A549 (cell line): ENCODE measurements at regions not wholly inside any gene's neighbourhood (a gene's known extent, or its start where the extent isn't known, plus 50 kb on each side); places are given as distances from the start of the nearest gene placed in this dataset.

Source experiments
- CBX8 ChIP-seq: fragments of 200-600 bp; sonication (generic); IDR thresholded peaks from 2 replicates; pipeline ENCODE4 v1.6.1; 2016
- EP300 ChIP-seq, 2 experiments: fragments of >200 bp; sonication (Bioruptor Twin); formaldehyde crosslinking; IDR thresholded peaks; 2 replicates in 1 of 2; 3 replicates in 1 of 2; pipeline ENCODE4 v1.6.1; 2016 to 2017
- ESRRA ChIP-seq: fragments of 150-350 bp; IDR thresholded peaks from 2 replicates; pipeline ENCODE4 v1.6.1; 2014; ENCODE audit warnings: mild to moderate bottlenecking, low read length, borderline replicate concordance
- KDM5A ChIP-seq: fragments of 200-600 bp; sonication (generic); IDR thresholded peaks from 2 replicates; pipeline ENCODE4 v1.6.1; 2016; ENCODE audit warnings: antibody characterized with exemption, mild to moderate bottlenecking
- REST ChIP-seq: fragments of 200-600 bp; sonication (generic); IDR thresholded peaks from 2 replicates; pipeline ENCODE4 v1.6.1; 2016; ENCODE audit warnings: antibody characterized with exemption, mild to moderate bottlenecking, moderate library complexity
- RFX5 ChIP-seq: fragments of 450-650 bp; IDR thresholded peaks from 2 replicates; pipeline ENCODE4 v1.7.1; 2014; ENCODE audit warnings: antibody characterized with exemption, mild to moderate bottlenecking, moderate library complexity
- SMC3 ChIP-seq: fragments of >200 bp; sonication (Bioruptor Twin); formaldehyde crosslinking; IDR thresholded peaks from 3 replicates; pipeline ENCODE4 v1.6.1; 2018; ENCODE audit warnings: inconsistent platforms
- ZFP36 ChIP-seq: fragments of 450-650 bp; IDR thresholded peaks from 2 replicates; pipeline ENCODE4 v1.6.1; 2014; ENCODE audit warnings: borderline replicate concordance; ENCODE audit not compliant: partially characterized antibody
- TF ChIP-seq, protein P1 (sequence below): fragments of >200 bp; sonication (Bioruptor Twin); formaldehyde crosslinking; IDR thresholded peaks from 3 replicates; pipeline ENCODE4 v1.5.1; 2016

GRCh38 chr7:49014870-49015269 lies 90.5 kb downstream of the CDC14C start:
- TF ChIP-seq, protein P1, sequence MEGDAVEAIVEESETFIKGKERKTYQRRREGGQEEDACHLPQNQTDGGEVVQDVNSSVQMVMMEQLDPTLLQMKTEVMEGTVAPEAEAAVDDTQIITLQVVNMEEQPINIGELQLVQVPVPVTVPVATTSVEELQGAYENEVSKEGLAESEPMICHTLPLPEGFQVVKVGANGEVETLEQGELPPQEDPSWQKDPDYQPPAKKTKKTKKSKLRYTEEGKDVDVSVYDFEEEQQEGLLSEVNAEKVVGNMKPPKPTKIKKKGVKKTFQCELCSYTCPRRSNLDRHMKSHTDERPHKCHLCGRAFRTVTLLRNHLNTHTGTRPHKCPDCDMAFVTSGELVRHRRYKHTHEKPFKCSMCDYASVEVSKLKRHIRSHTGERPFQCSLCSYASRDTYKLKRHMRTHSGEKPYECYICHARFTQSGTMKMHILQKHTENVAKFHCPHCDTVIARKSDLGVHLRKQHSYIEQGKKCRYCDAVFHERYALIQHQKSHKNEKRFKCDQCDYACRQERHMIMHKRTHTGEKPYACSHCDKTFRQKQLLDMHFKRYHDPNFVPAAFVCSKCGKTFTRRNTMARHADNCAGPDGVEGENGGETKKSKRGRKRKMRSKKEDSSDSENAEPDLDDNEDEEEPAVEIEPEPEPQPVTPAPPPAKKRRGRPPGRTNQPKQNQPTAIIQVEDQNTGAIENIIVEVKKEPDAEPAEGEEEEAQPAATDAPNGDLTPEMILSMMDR = no peak
- TF ChIP-seq ESRRA (no peak), KDM5A (no peak), RFX5 (no peak), CBX8 (no peak), SMC3 (no peak), ZFP36 (no peak), REST (no peak), EP300 (IDR thresholded peaks at IDR 0.05) (no peak)
